ENCODE measurements at regions not wholly inside any gene's neighbourhood (a gene's known extent, or its start where the extent isn't known, plus 50 kb on each side); places are given as distances from the start of the nearest gene placed in this dataset.

GRCh38 chr2:76310894-76311633, 600.3 kb upstream of the GCFC2 start:
- no peaks in the 10 kb centered on the region for H3K27me3 Mint-ChIP-seq
- H3K4me1 Mint-ChIP-seq, result no peaks in the 10 kb centered on the region
- POLR2A ChIA-PET, result interaction anchor here (0.7 kb wide), 1 partner anchor 527 kb away, joined by 3 read pairs; no protein-coding TSS in a partner anchor
- no peak overlapping the region for H3K27ac Mint-ChIP-seq
- DNase-seq, result no peak
- H3K36me3 Mint-ChIP-seq (ENCODE audit: low read depth), result no peaks in the 10 kb centered on the region
- H3K9me3 Mint-ChIP-seq (ENCODE audit: low read depth), result no peaks in the 10 kb centered on the region
- CTCF ChIA-PET, result interaction anchor here (0.6 kb wide), 1 partner anchor 14 kb away, joined by 4 read pairs; no protein-coding TSS in a partner anchor
- ATAC-seq, result no peak
- intact Hi-C loops (cut with DNase I, micrococcal nuclease), result loop anchor here in 1 of 2 experiments (10.0 kb wide), 1 partner anchor 346 kb away; no protein-coding TSS in a partner anchor
- H3K4me3 Mint-ChIP-seq, result no peak overlapping the region

GRCh38 chr2:76307495-76307894, 596.8 kb upstream of the GCFC2 start:
- H3K36me3 Mint-ChIP-seq (ENCODE audit: low read depth), result no peaks in the 10 kb centered on the region
- H3K27me3 Mint-ChIP-seq, result no peaks in the 10 kb centered on the region
- ATAC-seq, result no peak
- ChIA-PET CTCF (no interaction called here), POLR2A (no interaction called here)
- peaks cover 5% of the 10 kb centered on the region for H3K9me3 Mint-ChIP-seq (ENCODE audit: low read depth)
- intact Hi-C loops (cut with DNase I, micrococcal nuclease), result no loop called here
- DNase-seq, result no peak
- H3K4me3 Mint-ChIP-seq, result no peak overlapping the region
- no peaks in the 10 kb centered on the region for H3K4me1 Mint-ChIP-seq
- no peak overlapping the region for H3K27ac Mint-ChIP-seq

GRCh38 chr2:76298041-76298440, 587.3 kb upstream of the GCFC2 start:
- no peak for ATAC-seq
- no peaks in the 10 kb centered on the region for H3K27me3 Mint-ChIP-seq
- H3K4me3 Mint-ChIP-seq, result no peak overlapping the region
- H3K4me1 Mint-ChIP-seq, result no peaks in the 10 kb centered on the region
- no peaks in the 10 kb centered on the region for H3K36me3 Mint-ChIP-seq (ENCODE audit: low read depth)
- intact Hi-C loops (cut with DNase I, micrococcal nuclease), result no loop called here
- CTCF ChIA-PET, result no interaction called here
- H3K27ac Mint-ChIP-seq, result no peak overlapping the region
- POLR2A ChIA-PET, result no interaction called here
- no peak for DNase-seq
- no peaks in the 10 kb centered on the region for H3K9me3 Mint-ChIP-seq (ENCODE audit: low read depth)

DNA sequence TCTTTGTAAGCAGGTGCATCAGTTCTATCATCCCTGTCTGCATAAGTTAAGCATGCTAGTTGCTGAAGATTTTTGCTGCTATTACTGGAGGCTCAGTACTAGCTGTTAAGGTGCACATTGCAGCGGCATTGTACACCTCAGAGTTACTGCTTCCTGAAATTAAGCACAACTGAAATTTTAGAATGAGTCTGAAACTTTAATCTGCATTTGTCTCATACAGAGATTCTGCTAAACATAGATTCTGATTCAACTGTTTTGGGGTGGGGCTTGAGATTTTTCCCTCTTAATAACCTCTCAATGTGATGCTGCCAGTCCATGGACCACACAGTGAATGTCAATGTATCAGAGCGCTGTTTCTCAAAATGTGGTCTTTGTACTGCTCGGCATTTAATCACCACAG, 585.7 kb upstream of the GCFC2 start:
- Mint-ChIP-seq H3K27ac (no peak overlapping the region), H3K4me3 (no peak overlapping the region), H3K4me1 (no peaks in the 10 kb centered on the region), H3K9me3 (ENCODE audit: low read depth) (no peaks in the 10 kb centered on the region), H3K27me3 (no peaks in the 10 kb centered on the region), H3K36me3 (ENCODE audit: low read depth) (no peaks in the 10 kb centered on the region)
- ChIA-PET POLR2A (no interaction called here), CTCF (no interaction called here)
- intact Hi-C loops (cut with DNase I, micrococcal nuclease), result no loop called here
- DNase-seq (no peak), ATAC-seq (no peak)

DNA sequence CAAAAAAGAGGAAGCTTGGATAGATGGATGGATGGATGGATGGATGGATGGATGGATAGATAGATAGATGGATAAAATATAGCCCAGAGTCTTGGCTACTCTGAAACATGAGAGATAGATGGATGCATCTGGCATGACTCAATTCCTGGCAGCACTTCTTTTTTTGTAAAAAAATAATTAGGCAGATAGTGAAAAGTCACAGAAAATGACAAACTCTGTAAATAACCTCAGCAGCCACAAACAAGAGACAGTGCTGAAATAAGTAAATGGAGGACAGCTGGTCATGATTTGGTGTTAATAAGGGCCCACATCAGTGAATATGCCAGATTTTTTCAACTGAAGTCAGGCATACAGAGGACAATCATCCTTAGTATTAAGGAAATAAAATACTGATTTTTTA, 585.0 kb upstream of the GCFC2 start:
- H3K27me3 Mint-ChIP-seq, result no peaks in the 10 kb centered on the region
- POLR2A ChIA-PET, result no interaction called here
- H3K36me3 Mint-ChIP-seq (ENCODE audit: low read depth), result no peaks in the 10 kb centered on the region
- no peaks in the 10 kb centered on the region for H3K9me3 Mint-ChIP-seq (ENCODE audit: low read depth)
- DNase-seq, result no peak
- CTCF ChIA-PET, result no interaction called here
- H3K4me1 Mint-ChIP-seq, result no peaks in the 10 kb centered on the region
- no peak for ATAC-seq
- intact Hi-C loops (cut with DNase I, micrococcal nuclease), result no loop called here
- H3K4me3 Mint-ChIP-seq, result no peak overlapping the region
- H3K27ac Mint-ChIP-seq, result no peak overlapping the region

DNA sequence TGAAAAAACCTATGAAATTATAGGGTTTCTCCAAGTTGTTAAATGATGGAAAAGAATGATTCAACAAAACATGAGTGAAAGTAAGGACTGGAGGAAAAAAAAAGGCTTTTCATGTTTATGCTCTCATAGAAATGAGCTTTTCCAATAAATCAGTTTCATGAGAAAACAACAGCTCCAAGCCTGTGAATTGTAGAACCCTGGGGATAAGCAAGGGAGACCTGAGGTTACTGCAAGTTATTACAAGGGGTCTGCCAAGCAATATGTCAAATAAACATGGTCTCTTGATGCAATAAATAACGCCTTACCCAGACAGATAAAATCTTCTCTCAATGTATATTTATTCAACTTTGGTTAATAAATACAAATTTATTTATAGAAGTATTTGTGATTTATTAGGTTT, 577.9 kb upstream of the GCFC2 start:
- intact Hi-C loops (cut with DNase I, micrococcal nuclease), result loop anchor here in 1 of 2 experiments (5.0 kb wide), 1 partner anchor 734 kb away; no protein-coding TSS in a partner anchor
- H3K4me1 Mint-ChIP-seq, result no peaks in the 10 kb centered on the region
- no peaks in the 10 kb centered on the region for H3K27me3 Mint-ChIP-seq
- H3K27ac Mint-ChIP-seq, result no peak overlapping the region
- no peak for DNase-seq
- POLR2A ChIA-PET, result interaction anchor here (0.6 kb wide), 1 partner anchor 100 kb away, joined by 6 read pairs; no protein-coding TSS in a partner anchor
- CTCF ChIA-PET, result no interaction called here
- ATAC-seq, result no peak
- H3K9me3 Mint-ChIP-seq (ENCODE audit: low read depth), result peaks cover 2% of the 10 kb centered on the region
- H3K36me3 Mint-ChIP-seq (ENCODE audit: low read depth), result no peaks in the 10 kb centered on the region
- no peak overlapping the region for H3K4me3 Mint-ChIP-seq

- Mint-ChIP-seq H3K9me3 (ENCODE audit: low read depth) (peaks cover 2% of the 10 kb centered on the region), H3K36me3 (ENCODE audit: low read depth) (no peaks in the 10 kb centered on the region), H3K27ac (no peak overlapping the region), H3K4me3 (no peak overlapping the region), H3K27me3 (no peaks in the 10 kb centered on the region), H3K4me1 (no peaks in the 10 kb centered on the region)
- no peak for ATAC-seq
- intact Hi-C loops (cut with DNase I, micrococcal nuclease), result loop anchor here in 1 of 2 experiments (5.0 kb wide), 1 partner anchor 734 kb away; no protein-coding TSS in a partner anchor
- ChIA-PET CTCF (no interaction called here), POLR2A (interaction anchor here (0.6 kb wide), 1 partner anchor 99 kb away, joined by 6 read pairs; no protein-coding TSS in a partner anchor)
- no peak for DNase-seq
Measured at GRCh38 chr2:76288146-76288545, 577.4 kb upstream of the GCFC2 start.

GRCh38 chr2:76283350-76283749, 572.6 kb upstream of the GCFC2 start:
- Mint-ChIP-seq H3K27ac (no peak overlapping the region), H3K36me3 (ENCODE audit: low read depth) (no peaks in the 10 kb centered on the region), H3K27me3 (no peaks in the 10 kb centered on the region), H3K4me1 (no peaks in the 10 kb centered on the region), H3K9me3 (ENCODE audit: low read depth) (peaks cover 2% of the 10 kb centered on the region), H3K4me3 (no peak overlapping the region)
- intact Hi-C loops (cut with DNase I, micrococcal nuclease), result no loop called here
- DNase-seq (no peak), ATAC-seq (no peak)
- ChIA-PET POLR2A (no interaction called here), CTCF (no interaction called here)

- Mint-ChIP-seq H3K27ac (no peak overlapping the region), H3K36me3 (ENCODE audit: low read depth) (no peaks in the 10 kb centered on the region), H3K4me1 (no peaks in the 10 kb centered on the region), H3K27me3 (no peaks in the 10 kb centered on the region), H3K9me3 (ENCODE audit: low read depth) (peaks cover 2% of the 10 kb centered on the region), H3K4me3 (no peak overlapping the region)
- ATAC-seq, result no peak
- intact Hi-C loops (cut with DNase I, micrococcal nuclease), result no loop called here
- ChIA-PET POLR2A (no interaction called here), CTCF (no interaction called here)
- DNase-seq, result no peak
Measured at GRCh38 chr2:76281156-76281841, 570.6 kb upstream of the GCFC2 start.

DNA sequence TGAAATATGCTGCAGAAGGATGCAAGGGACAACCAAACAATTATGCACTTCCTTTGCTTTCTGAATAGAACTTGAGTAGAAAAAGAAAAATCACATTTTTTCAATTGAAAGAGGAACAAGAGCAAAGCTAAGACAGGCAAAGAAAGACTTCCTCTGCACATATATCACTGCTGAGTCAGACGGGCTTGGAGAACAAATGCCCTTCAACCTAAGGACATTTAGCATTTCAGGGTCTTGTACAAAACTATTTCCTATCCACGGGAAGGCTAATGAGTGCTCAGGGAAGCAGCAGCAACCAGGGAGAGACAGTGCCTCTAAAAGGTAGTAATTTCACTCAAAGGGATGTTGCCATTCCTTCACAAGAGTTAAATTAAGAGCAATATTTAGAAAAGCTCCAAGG, 570.0 kb upstream of the GCFC2 start:
- Mint-ChIP-seq H3K4me1 (no peaks in the 10 kb centered on the region), H3K36me3 (ENCODE audit: low read depth) (no peaks in the 10 kb centered on the region), H3K27me3 (no peaks in the 10 kb centered on the region), H3K27ac (no peak overlapping the region), H3K4me3 (no peak overlapping the region), H3K9me3 (ENCODE audit: low read depth) (peaks cover 2% of the 10 kb centered on the region)
- no peak for ATAC-seq
- intact Hi-C loops (cut with DNase I, micrococcal nuclease), result no loop called here
- POLR2A ChIA-PET, result no interaction called here
- no peak for DNase-seq
- CTCF ChIA-PET, result no interaction called here

- peaks cover 2% of the 10 kb centered on the region for H3K9me3 Mint-ChIP-seq (ENCODE audit: low read depth)
- no peak for ATAC-seq
- CTCF ChIA-PET, result no interaction called here
- no peaks in the 10 kb centered on the region for H3K27me3 Mint-ChIP-seq
- H3K4me1 Mint-ChIP-seq, result no peaks in the 10 kb centered on the region
- H3K36me3 Mint-ChIP-seq (ENCODE audit: low read depth), result no peaks in the 10 kb centered on the region
- intact Hi-C loops (cut with DNase I, micrococcal nuclease), result no loop called here
- no peak for DNase-seq
- no peak overlapping the region for H3K27ac Mint-ChIP-seq
- H3K4me3 Mint-ChIP-seq, result no peak overlapping the region
- POLR2A ChIA-PET, result no interaction called here
Measured at GRCh38 chr2:76279142-76279541, 568.4 kb upstream of the GCFC2 start.

DNA sequence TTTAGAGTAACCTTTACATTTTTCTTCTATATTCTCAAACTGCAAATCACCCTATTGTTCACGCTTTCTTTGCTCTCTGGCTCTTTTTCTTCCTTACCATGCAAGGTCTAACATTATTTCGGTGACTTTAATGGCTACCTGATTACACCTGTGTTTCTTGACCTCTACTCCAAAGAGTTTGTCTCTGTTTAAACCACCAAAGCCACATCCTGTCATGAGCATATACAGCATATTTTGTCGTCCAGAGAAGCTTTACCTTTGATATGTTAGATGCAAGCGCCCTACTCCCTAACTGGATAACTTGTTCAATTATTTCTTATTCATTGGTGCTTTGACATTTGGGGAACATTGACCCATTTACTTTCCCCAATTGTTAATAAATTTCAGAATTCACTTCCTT, 565.1 kb upstream of the GCFC2 start:
- Mint-ChIP-seq H3K27me3 (no peaks in the 10 kb centered on the region), H3K4me3 (no peak overlapping the region), H3K9me3 (ENCODE audit: low read depth) (peaks cover 2% of the 10 kb centered on the region), H3K4me1 (no peaks in the 10 kb centered on the region), H3K27ac (no peak overlapping the region), H3K36me3 (ENCODE audit: low read depth) (no peaks in the 10 kb centered on the region)
- ChIA-PET CTCF (no interaction called here), POLR2A (no interaction called here)
- ATAC-seq (no peak), DNase-seq (no peak)
- intact Hi-C loops (cut with DNase I, micrococcal nuclease), result no loop called here

All from activated CD4-positive, alpha-beta T cell treated with anti-CD3 and anti-CD28 coated beads for 36 hours (primary cell).